GM23248 (cell line): ENCODE measurements at regions not wholly inside any gene's neighbourhood (a gene's known extent, or its start where the extent isn't known, plus 50 kb on each side); places are given as distances from the start of the nearest gene placed in this dataset.

ENCODE experiments used
- EZH2 ChIP-seq: fragments of 200-600 bp; sonication (generic); IDR thresholded peaks from 2 replicates; pipeline ENCODE4 v1.6.1; 2018; ENCODE audit warnings: antibody characterized with exemption, mild to moderate bottlenecking; ENCODE audit not compliant: insufficient read depth, poor library complexity, severe bottlenecking
- EZH2phosphoT487 ChIP-seq: fragments of 200-600 bp; sonication (generic); IDR thresholded peaks from 2 replicates; pipeline ENCODE4 v1.6.1; 2018; ENCODE audit warnings: antibody characterized with exemption, moderate library complexity, mild to moderate bottlenecking, low read depth; ENCODE audit not compliant: insufficient read depth

- TF ChIP-seq EZH2 (no peak), EZH2phosphoT487 (no peak)
These were observed 79.1 kb upstream of the RGS1 start for GRCh38 chr1:192496369-192497056.
